ENCODE measurements at regions not wholly inside any gene's neighbourhood (a gene's known extent, or its start where the extent isn't known, plus 50 kb on each side); places are given as distances from the start of the nearest gene placed in this dataset.

GRCh38 chr10:10293481-10293951, 724.2 kb upstream of the CELF2 start:
- DNase-seq, result no peak
- Mint-ChIP-seq H3K9me3 (peaks cover 0 to 4% (median 0%) of the 10 kb centered on the region in 3 donors), H3K27ac (no peak overlapping the region), H3K4me3 (no peak overlapping the region), H3K4me1 (no peaks in the 10 kb centered on the region), H3K36me3 (no peaks in the 10 kb centered on the region), H3K27me3 (peaks cover 0 to 2% of the 10 kb centered on the region in 2 donors)
- no peak overlapping the region for H3K4me3 ChIP-seq (ENCODE audit: control insufficient read depth in 1 of 2, extremely low read depth in 1 of 2, low read length in 1 of 2)
- no peak for ATAC-seq (replicated peaks in 1 of 4)
- H3K9me3 ChIP-seq, result no peaks in the 10 kb centered on the region
- no peaks in the 10 kb centered on the region for H3K27me3 ChIP-seq (replicated peaks in 1 of 2; ENCODE audit: control insufficient read depth in 2 of 2, extremely low read depth in 1 of 2, insufficient read depth in 2 of 2, low read length in 1 of 2)
- CTCF ChIA-PET, result no interaction called here
- WGBS (ENCODE audit: insufficient coverage), result 47% methylated on average over 7 of the region's 7 CpGs
- H3K27ac ChIP-seq (ENCODE audit: low read length), result no peak overlapping the region
- H3K4me1 ChIP-seq (ENCODE audit: control insufficient read depth in 1 of 2, extremely low read depth in 1 of 2, insufficient read depth in 2 of 2, low read length in 2 of 2), result no peaks in the 10 kb centered on the region
- H3K36me3 ChIP-seq (ENCODE audit: control insufficient read depth in 2 of 2, extremely low read depth in 1 of 2, insufficient read depth in 1 of 2, low read length in 1 of 2), result no peaks in the 10 kb centered on the region
- POLR2A ChIA-PET, result interaction anchor here in 1 of 2 donors (0.6 kb wide), 1 partner anchor 68 kb away, joined by 3 read pairs; no protein-coding TSS in a partner anchor

- Mint-ChIP-seq H3K4me3 (no peak overlapping the region), H3K9me3 (peaks cover 0 to 4% (median 0%) of the 10 kb centered on the region in 3 donors), H3K4me1 (no peaks in the 10 kb centered on the region), H3K36me3 (no peaks in the 10 kb centered on the region), H3K27me3 (peaks cover 0 to 2% of the 10 kb centered on the region in 2 donors), H3K27ac (no peak overlapping the region)
- no peak overlapping the region for H3K27ac ChIP-seq (ENCODE audit: low read length)
- H3K4me1 ChIP-seq (ENCODE audit: control insufficient read depth in 1 of 2, extremely low read depth in 1 of 2, insufficient read depth in 2 of 2, low read length in 2 of 2), result no peaks in the 10 kb centered on the region
- H3K27me3 ChIP-seq (replicated peaks in 1 of 2; ENCODE audit: control insufficient read depth in 2 of 2, extremely low read depth in 1 of 2, insufficient read depth in 2 of 2, low read length in 1 of 2), result no peaks in the 10 kb centered on the region
- ATAC-seq (replicated peaks in 1 of 4) (no peak), DNase-seq (no peak)
- WGBS (ENCODE audit: insufficient coverage), result 85% methylated on average over 3 of the region's 9 CpGs
- ChIA-PET POLR2A (interaction anchor here in 1 of 2 donors (0.6 kb wide), 1 partner anchor 12 kb away, joined by 7 read pairs; no protein-coding TSS in a partner anchor), CTCF (no interaction called here)
- H3K4me3 ChIP-seq (ENCODE audit: control insufficient read depth in 1 of 2, extremely low read depth in 1 of 2, low read length in 1 of 2), result no peak overlapping the region
- H3K36me3 ChIP-seq (ENCODE audit: control insufficient read depth in 2 of 2, extremely low read depth in 1 of 2, insufficient read depth in 1 of 2, low read length in 1 of 2), result no peaks in the 10 kb centered on the region
- no peaks in the 10 kb centered on the region for H3K9me3 ChIP-seq
These were observed 723.3 kb upstream of the CELF2 start for GRCh38 chr10:10294184-10294880.

- no peaks in the 10 kb centered on the region for H3K9me3 ChIP-seq
- no peak overlapping the region for H3K27ac ChIP-seq (ENCODE audit: low read length)
- ChIA-PET CTCF (no interaction called here), POLR2A (interaction anchor here in 1 of 2 donors (0.6 kb wide), 1 partner anchor 13 kb away, joined by 7 read pairs; no protein-coding TSS in a partner anchor)
- H3K4me1 ChIP-seq (ENCODE audit: control insufficient read depth in 1 of 2, extremely low read depth in 1 of 2, insufficient read depth in 2 of 2, low read length in 2 of 2), result no peaks in the 10 kb centered on the region
- H3K27me3 ChIP-seq (replicated peaks in 1 of 2; ENCODE audit: control insufficient read depth in 2 of 2, extremely low read depth in 1 of 2, insufficient read depth in 2 of 2, low read length in 1 of 2), result no peaks in the 10 kb centered on the region
- H3K4me3 Mint-ChIP-seq, result no peak overlapping the region
- H3K9me3 Mint-ChIP-seq, result peaks cover 0 to 4% (median 0%) of the 10 kb centered on the region in 3 donors
- no peak for ATAC-seq (replicated peaks in 1 of 4)
- no peak for DNase-seq
- H3K27ac Mint-ChIP-seq, result no peak overlapping the region
- H3K36me3 ChIP-seq (ENCODE audit: control insufficient read depth in 2 of 2, extremely low read depth in 1 of 2, insufficient read depth in 1 of 2, low read length in 1 of 2), result no peaks in the 10 kb centered on the region
- no peaks in the 10 kb centered on the region for H3K4me1 Mint-ChIP-seq
- H3K4me3 ChIP-seq (ENCODE audit: control insufficient read depth in 1 of 2, extremely low read depth in 1 of 2, low read length in 1 of 2), result no peak overlapping the region
- no peaks in the 10 kb centered on the region for H3K27me3 Mint-ChIP-seq
- H3K36me3 Mint-ChIP-seq, result no peaks in the 10 kb centered on the region
- WGBS (ENCODE audit: insufficient coverage), result 84% methylated on average over 27 of the region's 29 CpGs
These were observed 722.7 kb upstream of the CELF2 start for GRCh38 chr10:10294881-10295529.

- ATAC-seq (replicated peaks in 1 of 4), result no peak
- Mint-ChIP-seq H3K27me3 (no peaks in the 10 kb centered on the region), H3K27ac (no peak overlapping the region), H3K4me1 (no peaks in the 10 kb centered on the region), H3K4me3 (no peak overlapping the region), H3K9me3 (peaks cover 0 to 4% (median 0%) of the 10 kb centered on the region in 3 donors), H3K36me3 (no peaks in the 10 kb centered on the region)
- H3K4me1 ChIP-seq (ENCODE audit: control insufficient read depth in 1 of 2, extremely low read depth in 1 of 2, insufficient read depth in 2 of 2, low read length in 2 of 2), result no peaks in the 10 kb centered on the region
- ChIA-PET CTCF (no interaction called here), POLR2A (no interaction called here)
- no peaks in the 10 kb centered on the region for H3K36me3 ChIP-seq (ENCODE audit: control insufficient read depth in 2 of 2, extremely low read depth in 1 of 2, insufficient read depth in 1 of 2, low read length in 1 of 2)
- 90% methylated on average over 1 of the region's 10 CpGs for WGBS (ENCODE audit: insufficient coverage)
- H3K4me3 ChIP-seq (ENCODE audit: control insufficient read depth in 1 of 2, extremely low read depth in 1 of 2, low read length in 1 of 2), result no peak overlapping the region
- DNase-seq, result no peak
- H3K27ac ChIP-seq (ENCODE audit: low read length), result no peak overlapping the region
- H3K27me3 ChIP-seq (replicated peaks in 1 of 2; ENCODE audit: control insufficient read depth in 2 of 2, extremely low read depth in 1 of 2, insufficient read depth in 2 of 2, low read length in 1 of 2), result no peaks in the 10 kb centered on the region
- no peaks in the 10 kb centered on the region for H3K9me3 ChIP-seq
These were observed 722.1 kb upstream of the CELF2 start for GRCh38 chr10:10295537-10295936.

GRCh38 chr10:10302689-10303088, 715.0 kb upstream of the CELF2 start:
- CTCF ChIA-PET, result no interaction called here
- no peaks in the 10 kb centered on the region for H3K9me3 Mint-ChIP-seq
- 100% methylated on average over 1 of the region's 3 CpGs for whole genome bisulfite sequencing (ENCODE audit: insufficient coverage)

GRCh38 chr10:10307036-10307435, 710.6 kb upstream of the CELF2 start:
- H3K27ac ChIP-seq (ENCODE audit: low read length), result no peak overlapping the region
- no peak overlapping the region for H3K27ac Mint-ChIP-seq
- ATAC-seq (replicated peaks in 1 of 4) (no peak), DNase-seq (no peak)
- CTCF ChIA-PET, result no interaction called here
- no peaks in the 10 kb centered on the region for H3K9me3 Mint-ChIP-seq
- peaks cover 3 to 16% of the 10 kb centered on the region in 2 donors for H3K27me3 Mint-ChIP-seq
- 95% methylated on average over 3 of the region's 5 CpGs for WGBS (ENCODE audit: insufficient coverage)
- no peaks in the 10 kb centered on the region for H3K36me3 ChIP-seq (ENCODE audit: control insufficient read depth in 2 of 2, extremely low read depth in 1 of 2, insufficient read depth in 1 of 2, low read length in 1 of 2)
- no peaks in the 10 kb centered on the region for H3K4me1 Mint-ChIP-seq
- no peak overlapping the region for H3K4me3 Mint-ChIP-seq
- no peaks in the 10 kb centered on the region for H3K36me3 Mint-ChIP-seq
- H3K9me3 ChIP-seq, result no peaks in the 10 kb centered on the region
- POLR2A ChIA-PET, result no interaction called here
- no peaks in the 10 kb centered on the region for H3K27me3 ChIP-seq (replicated peaks in 1 of 2; ENCODE audit: control insufficient read depth in 2 of 2, extremely low read depth in 1 of 2, insufficient read depth in 2 of 2, low read length in 1 of 2)
- no peak overlapping the region for H3K4me3 ChIP-seq (ENCODE audit: control insufficient read depth in 1 of 2, extremely low read depth in 1 of 2, low read length in 1 of 2)
- no peaks in the 10 kb centered on the region for H3K4me1 ChIP-seq (ENCODE audit: control insufficient read depth in 1 of 2, extremely low read depth in 1 of 2, insufficient read depth in 2 of 2, low read length in 2 of 2)

More at GRCh38 chr10:10302689-10303088, 715.0 kb upstream of the CELF2 start:
- H3K27ac Mint-ChIP-seq, result no peak overlapping the region
- Histone ChIP-seq H3K9me3 (no peaks in the 10 kb centered on the region), H3K27ac (ENCODE audit: low read length) (no peak overlapping the region), H3K4me1 (ENCODE audit: control insufficient read depth in 1 of 2, extremely low read depth in 1 of 2, insufficient read depth in 2 of 2, low read length in 2 of 2) (no peaks in the 10 kb centered on the region), H3K27me3 (replicated peaks in 1 of 2; ENCODE audit: control insufficient read depth in 2 of 2, extremely low read depth in 1 of 2, insufficient read depth in 2 of 2, low read length in 1 of 2) (no peaks in the 10 kb centered on the region), H3K36me3 (ENCODE audit: control insufficient read depth in 2 of 2, extremely low read depth in 1 of 2, insufficient read depth in 1 of 2, low read length in 1 of 2) (no peaks in the 10 kb centered on the region), H3K4me3 (ENCODE audit: control insufficient read depth in 1 of 2, extremely low read depth in 1 of 2, low read length in 1 of 2) (no peak overlapping the region)
- DNase-seq (no peak), ATAC-seq (replicated peaks in 1 of 4) (no peak)
- no peaks in the 10 kb centered on the region for H3K36me3 Mint-ChIP-seq
- H3K4me1 Mint-ChIP-seq, result no peaks in the 10 kb centered on the region
- peaks cover 0 to 11% of the 10 kb centered on the region in 2 donors for H3K27me3 Mint-ChIP-seq
- no peak overlapping the region for H3K4me3 Mint-ChIP-seq
- POLR2A ChIA-PET, result no interaction called here
